GM21526 (cell line): ENCODE measurements at regions not wholly inside any gene's neighbourhood (a gene's known extent, or its start where the extent isn't known, plus 50 kb on each side); places are given as distances from the start of the nearest gene placed in this dataset.
"Not testable (repeated sequence)": the region's sequence is repeated elsewhere in the genome, so short reads cannot be mapped to it uniquely, and the experiment has no call there.

Source experiments
- ATAC-seq: cut with Tn5 transposase; IDR thresholded peaks from one replicate; pipeline ENCODE4 v1.9.1; 2021; ENCODE audit warnings: moderate library complexity; ENCODE audit not compliant: unreplicated experiment, low FRiP score

DNA sequence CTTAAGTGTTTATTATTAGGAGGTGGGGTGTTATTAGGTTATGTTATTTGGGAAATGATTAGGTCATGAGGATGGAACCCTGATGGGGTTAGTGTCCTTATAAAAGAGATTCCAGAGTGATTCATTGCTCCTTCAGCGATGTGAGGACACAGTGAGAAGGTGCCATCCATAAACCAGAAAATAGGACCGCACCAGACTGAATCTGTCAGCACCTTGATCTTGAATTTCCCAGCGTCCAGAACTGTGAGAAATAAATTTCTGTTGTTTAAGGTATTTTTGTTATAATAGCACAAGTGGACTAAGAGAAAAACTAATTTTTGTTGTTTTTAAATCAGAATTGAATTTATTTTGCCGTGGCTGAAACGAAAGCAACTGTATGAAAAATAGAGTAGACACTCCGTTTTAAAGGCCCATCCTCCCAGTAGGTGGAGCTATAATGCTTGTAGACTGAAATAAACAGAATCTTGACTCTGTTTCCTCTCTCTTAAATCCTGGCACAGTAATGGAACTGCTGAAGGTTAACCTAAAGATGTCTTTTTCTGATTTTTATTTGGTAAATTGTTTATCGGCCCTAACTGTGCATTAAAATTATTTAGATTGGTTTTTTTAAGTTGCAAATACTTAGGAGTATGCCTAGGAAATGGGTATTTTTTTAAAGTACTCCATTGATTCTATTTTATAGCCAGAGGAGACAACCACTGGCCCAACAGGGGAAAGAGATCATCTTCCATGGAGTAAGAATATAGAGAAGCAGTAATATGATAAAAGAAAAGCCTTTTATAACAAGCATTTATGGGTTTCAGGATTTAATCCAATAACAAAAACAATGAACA, 133.2 kb upstream of the ADAMTS3 start:
- peak; percentile 80 for ATAC-seq

GRCh38 chr4:72690771-72691170, 121.8 kb upstream of the ADAMTS3 start:
- ATAC-seq = no peak

GRCh38 chr4:72689923-72690322, 120.9 kb upstream of the ADAMTS3 start:
- ATAC-seq = no peak

DNA sequence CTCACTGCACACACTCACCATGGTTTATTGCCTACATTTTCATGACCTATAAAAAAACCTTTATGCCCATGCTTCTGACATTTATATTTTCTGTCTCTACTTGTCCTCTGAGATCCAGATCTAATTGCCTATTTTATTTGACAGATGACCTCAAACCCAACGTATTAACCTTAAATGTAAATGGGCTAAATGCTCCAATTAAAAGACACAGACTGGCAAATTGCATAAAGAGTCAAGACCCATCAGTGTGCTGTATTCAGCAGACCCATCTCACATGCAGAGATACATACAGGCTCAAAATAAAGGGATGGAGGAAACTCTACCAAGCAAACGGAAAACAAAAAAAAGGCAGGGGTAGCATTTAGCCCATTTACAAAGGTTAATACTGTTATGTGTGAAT, 117.4 kb upstream of the ADAMTS3 start:
- not testable (repeated sequence) for ATAC-seq

DNA sequence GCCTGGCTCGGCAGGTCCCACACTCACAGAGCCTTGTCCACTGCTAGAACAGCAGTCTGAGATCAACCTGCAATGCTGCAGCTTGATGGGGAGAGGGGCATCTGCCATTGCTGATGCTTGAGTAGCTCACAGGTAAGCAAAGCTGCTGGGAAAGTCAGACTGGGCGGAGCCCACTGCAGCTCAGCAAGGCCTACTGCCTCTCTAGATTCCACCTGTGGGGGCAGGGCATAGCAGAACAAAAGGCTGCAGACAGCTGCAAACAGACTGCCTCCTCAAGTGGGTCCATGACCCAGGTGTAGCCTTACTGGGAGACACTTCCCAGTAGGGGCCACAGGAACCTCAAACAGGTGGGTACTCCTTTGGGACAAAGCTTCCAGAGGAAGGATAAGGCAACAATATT, 110.6 kb upstream of the ADAMTS3 start:
- no peak for ATAC-seq

GRCh38 chr4:72677886-72678285, 108.9 kb upstream of the ADAMTS3 start:
- no peak for ATAC-seq

GRCh38 chr4:72677265-72677664, 108.2 kb upstream of the ADAMTS3 start:
- ATAC-seq = no peak

DNA sequence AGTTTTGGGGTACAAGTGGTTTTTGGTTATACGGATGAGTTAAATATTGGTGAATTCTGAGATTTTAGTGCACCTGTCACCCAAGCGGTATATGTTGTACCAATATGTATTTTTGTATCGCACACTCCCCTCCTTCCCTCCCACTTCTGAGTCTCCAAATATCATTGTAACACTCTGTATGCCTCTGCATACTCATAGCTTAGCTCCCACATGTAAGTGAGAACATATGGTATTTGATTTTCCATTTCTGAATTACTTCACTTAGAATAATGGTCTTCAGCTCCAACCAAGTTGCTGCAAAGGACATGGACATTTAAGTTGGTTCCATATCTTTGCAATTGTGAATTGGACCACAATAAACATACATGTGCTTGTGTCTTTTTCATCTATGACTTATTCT, 103.0 kb upstream of the ADAMTS3 start:
- ATAC-seq = no peak

DNA sequence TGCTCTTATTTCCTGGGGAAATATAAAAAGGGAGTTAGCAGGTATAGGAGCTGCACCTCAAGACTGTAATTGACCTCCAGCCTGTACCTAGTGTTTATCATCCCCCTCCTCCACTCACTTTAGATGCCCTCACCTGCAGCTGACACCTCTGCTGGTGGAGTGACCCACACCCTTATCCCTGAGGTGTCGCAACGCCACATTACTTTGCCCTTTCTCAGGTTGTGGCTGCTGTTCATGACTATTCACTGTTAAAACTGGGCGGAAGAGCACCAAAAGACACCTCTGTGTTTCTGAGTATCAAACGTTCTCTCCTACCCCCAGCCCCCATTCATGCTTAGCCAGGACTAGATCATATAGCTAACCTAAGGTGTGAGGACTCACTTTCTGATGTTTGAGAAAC, 101.5 kb upstream of the ADAMTS3 start:
- ATAC-seq = no peak

- ATAC-seq = no peak
Observed at GRCh38 chr4:72666910-72667309, 97.9 kb upstream of the ADAMTS3 start.

DNA sequence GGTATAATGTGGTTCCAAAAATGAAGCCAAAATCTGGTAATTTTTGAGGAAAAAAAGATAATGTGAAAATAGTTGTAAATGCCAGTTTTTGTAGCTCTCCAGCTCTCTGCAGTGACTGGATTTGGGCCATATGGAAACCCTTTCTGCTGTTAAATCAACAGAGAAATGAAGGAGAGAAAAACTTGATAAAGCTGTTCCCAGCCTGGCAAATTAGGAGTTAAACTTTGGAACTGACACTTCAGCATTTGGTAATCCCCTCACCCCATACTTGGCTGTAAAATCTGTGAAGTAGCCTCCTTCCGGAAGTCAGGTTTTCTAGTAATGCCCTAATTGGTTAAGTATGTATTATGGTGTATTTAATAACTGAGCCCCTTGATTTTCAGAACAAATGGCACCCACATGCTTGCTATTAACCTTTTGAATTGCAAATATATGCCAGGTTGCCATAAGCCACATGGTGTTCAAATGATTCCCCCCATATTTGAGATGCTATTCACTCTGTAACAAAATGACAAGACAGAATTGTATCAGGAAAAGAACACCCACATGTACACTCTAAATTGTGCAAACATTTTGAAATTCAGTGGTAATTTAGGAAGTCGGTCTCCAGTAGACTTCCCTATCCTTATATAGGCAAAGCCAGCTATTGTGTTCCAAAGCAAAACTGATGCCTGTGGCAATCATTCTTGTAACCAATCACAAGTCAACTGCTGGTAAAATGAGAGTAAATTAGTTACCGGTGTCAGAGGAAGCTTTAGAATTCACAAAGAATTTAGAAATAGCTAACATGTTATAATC, 96.3 kb upstream of the ADAMTS3 start:
- ATAC-seq = no peak

DNA sequence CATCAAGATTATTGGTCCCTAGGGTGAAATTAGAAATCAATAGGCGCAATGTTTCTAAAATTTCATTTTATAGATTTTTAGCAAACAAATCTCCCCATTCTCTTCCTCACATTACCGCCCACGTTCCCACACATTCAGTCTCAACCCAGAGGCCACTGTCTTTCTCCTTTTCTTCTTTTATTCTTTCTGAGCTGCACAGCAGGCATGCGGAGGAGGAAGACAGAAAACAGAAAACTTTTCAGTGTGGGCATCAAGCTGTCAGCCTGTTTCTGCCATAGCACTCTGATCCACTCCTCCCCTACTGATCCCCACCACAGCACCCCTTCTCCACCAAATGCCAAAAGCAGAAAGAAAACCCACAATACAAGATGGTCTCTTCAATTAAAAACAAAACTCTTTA, 94.8 kb upstream of the ADAMTS3 start:
- no peak for ATAC-seq

DNA sequence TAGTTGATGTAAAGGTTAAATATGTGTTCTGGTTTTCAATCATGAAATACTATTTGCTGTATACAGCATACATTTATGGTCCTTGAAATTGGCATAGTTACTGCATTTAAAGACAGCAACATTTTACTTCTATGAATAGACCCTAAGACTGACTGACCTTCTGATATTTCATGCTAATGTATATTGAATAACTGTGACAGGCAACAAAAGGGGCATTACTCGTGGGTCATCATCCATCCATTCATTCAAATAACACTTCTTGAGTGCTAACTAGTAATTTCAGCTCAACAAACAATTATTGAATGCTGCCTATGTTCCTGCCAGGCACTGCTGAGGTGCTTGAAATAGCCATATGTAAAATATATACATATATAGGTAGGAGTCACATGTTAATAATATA, 92.8 kb upstream of the ADAMTS3 start:
- no peak for ATAC-seq

DNA sequence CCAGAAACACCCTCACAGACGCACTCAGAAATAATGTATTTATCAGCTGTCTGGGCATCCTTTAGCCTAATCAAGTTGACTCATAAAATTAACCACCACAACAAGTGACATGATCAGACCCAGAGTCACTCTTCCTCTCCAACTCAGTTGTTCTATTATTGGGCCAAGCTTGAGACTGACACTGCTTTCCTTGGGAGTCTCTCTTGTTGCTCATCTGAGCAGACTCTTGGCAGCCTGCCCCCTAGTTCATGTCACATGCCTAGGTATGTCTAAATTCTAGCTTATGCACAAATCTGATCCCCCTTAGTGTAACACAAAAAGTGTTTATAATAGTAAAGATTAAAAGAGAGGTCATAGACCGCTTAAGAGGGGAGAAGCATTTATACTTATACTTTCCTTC, 72.6 kb upstream of the ADAMTS3 start:
- no peak for ATAC-seq

GRCh38 chr4:72636866-72637265, 67.8 kb upstream of the ADAMTS3 start:
- not testable (repeated sequence) for ATAC-seq

- ATAC-seq = not testable (repeated sequence)
Observed at GRCh38 chr4:72635931-72636330, 66.9 kb upstream of the ADAMTS3 start.

DNA sequence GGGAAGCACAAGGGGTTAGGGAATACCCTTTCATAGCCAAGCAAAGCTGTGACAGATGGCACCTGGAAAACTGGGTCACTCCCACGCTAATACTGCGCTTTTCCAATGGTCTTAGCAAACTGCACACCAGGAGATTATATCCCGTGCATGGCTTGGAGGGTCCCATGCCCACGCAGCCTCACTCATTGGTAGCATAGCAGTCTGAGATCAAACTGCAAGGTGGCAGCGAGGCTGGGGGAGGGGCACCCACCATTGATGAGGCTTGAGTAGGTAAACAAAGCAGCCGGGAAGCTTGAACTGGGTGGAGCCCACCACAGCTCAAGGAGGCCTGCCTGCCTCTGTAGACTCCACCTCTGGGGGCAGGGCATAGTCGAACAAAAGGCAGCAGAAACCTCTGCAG, 63.2 kb upstream of the ADAMTS3 start:
- ATAC-seq = not testable (repeated sequence)

GRCh38 chr4:72631296-72631695, 62.3 kb upstream of the ADAMTS3 start:
- ATAC-seq = no peak

GRCh38 chr4:72629540-72629939, 60.5 kb upstream of the ADAMTS3 start:
- ATAC-seq = no peak

DNA sequence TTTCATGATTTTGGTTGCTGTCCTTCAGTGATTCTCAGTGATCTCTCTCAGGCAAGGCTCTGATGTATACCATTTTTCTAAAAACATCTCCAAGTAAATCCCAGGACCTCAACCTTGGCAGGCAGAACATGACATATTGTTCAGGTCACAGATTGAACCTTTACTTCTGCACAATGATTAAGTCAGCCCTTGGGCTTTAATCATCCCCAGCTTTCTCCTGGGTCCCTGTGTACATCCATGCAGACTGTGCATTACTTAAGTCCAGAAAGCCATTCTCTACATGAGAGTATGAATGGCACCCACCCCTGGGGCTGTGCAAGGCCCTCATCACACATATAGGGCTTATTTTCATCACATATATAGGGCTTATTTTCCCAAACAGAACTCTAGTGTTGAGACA, 58.7 kb upstream of the ADAMTS3 start:
- ATAC-seq = no peak
